OCI-LY3 (cell line): ENCODE measurements at regions not wholly inside any gene's neighbourhood (a gene's known extent, or its start where the extent isn't known, plus 50 kb on each side); places are given as distances from the start of the nearest gene placed in this dataset.

Experiments used
- EZH2phosphoT487 ChIP-seq: fragments of 200-600 bp; shearing (Covaris generic); IDR thresholded peaks from 2 replicates; pipeline ENCODE4 v1.6.1; 2018; ENCODE audit warnings: antibody characterized with exemption, mixed run types, low read depth
- TF ChIP-seq, protein P1 (sequence below): fragments of 200-600, 300-600 bp; sonication (generic); IDR thresholded peaks from 2 replicates; pipeline ENCODE4 v1.5.1; 2014; ENCODE audit warnings: antibody characterized with exemption, low read length, low read depth

- TF ChIP-seq, protein P1, sequence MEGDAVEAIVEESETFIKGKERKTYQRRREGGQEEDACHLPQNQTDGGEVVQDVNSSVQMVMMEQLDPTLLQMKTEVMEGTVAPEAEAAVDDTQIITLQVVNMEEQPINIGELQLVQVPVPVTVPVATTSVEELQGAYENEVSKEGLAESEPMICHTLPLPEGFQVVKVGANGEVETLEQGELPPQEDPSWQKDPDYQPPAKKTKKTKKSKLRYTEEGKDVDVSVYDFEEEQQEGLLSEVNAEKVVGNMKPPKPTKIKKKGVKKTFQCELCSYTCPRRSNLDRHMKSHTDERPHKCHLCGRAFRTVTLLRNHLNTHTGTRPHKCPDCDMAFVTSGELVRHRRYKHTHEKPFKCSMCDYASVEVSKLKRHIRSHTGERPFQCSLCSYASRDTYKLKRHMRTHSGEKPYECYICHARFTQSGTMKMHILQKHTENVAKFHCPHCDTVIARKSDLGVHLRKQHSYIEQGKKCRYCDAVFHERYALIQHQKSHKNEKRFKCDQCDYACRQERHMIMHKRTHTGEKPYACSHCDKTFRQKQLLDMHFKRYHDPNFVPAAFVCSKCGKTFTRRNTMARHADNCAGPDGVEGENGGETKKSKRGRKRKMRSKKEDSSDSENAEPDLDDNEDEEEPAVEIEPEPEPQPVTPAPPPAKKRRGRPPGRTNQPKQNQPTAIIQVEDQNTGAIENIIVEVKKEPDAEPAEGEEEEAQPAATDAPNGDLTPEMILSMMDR, result no peak
- no peak for TF ChIP-seq EZH2phosphoT487
These were observed 86.4 kb upstream of the NTF3 start for GRCh38 chr12:5345534-5345933.
